ENCODE measurements at regions not wholly inside any gene's neighbourhood (a gene's known extent, or its start where the extent isn't known, plus 50 kb on each side); places are given as distances from the start of the nearest gene placed in this dataset.
"Not testable (repeated sequence)": the region's sequence is repeated elsewhere in the genome, so short reads cannot be mapped to it uniquely, and the experiment has no call there.

DNA sequence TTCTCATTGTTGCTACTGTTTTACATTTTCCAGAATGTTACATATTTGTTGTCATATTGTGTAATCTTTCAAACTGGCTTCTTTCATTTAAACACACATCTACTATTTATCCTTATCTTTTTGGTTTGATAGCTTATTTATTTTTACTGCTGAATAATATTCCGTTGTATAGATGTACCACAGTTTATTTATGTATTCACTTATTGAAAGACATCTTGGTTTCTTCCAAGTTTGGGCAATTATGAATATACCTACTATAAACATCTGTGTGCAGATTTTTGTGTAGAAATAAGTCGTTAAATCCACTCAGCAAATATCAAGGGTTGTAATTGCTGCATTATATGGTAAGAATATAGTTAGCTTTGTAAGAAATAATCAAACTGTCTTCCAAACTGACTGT, 669.2 kb downstream of the TNS3 start:
- no peak for DNase-seq (ENCODE audit: low read depth)
- TF ChIP-seq, protein P1, sequence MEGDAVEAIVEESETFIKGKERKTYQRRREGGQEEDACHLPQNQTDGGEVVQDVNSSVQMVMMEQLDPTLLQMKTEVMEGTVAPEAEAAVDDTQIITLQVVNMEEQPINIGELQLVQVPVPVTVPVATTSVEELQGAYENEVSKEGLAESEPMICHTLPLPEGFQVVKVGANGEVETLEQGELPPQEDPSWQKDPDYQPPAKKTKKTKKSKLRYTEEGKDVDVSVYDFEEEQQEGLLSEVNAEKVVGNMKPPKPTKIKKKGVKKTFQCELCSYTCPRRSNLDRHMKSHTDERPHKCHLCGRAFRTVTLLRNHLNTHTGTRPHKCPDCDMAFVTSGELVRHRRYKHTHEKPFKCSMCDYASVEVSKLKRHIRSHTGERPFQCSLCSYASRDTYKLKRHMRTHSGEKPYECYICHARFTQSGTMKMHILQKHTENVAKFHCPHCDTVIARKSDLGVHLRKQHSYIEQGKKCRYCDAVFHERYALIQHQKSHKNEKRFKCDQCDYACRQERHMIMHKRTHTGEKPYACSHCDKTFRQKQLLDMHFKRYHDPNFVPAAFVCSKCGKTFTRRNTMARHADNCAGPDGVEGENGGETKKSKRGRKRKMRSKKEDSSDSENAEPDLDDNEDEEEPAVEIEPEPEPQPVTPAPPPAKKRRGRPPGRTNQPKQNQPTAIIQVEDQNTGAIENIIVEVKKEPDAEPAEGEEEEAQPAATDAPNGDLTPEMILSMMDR (IDR thresholded peaks at IDR 0.05; ENCODE audit: low read depth, low read length) = no peak
- TF ChIP-seq MYC (IDR thresholded peaks at IDR 0.05; ENCODE audit: low read depth, low read length) (no peak), POLR2A (IDR thresholded peaks at IDR 0.05; ENCODE audit: extremely low read depth, insufficient read length) (no peak)
- TF ChIP-seq, protein P2, sequence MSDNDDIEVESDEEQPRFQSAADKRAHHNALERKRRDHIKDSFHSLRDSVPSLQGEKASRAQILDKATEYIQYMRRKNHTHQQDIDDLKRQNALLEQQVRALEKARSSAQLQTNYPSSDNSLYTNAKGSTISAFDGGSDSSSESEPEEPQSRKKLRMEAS (IDR thresholded peaks at IDR 0.05; ENCODE audit: low read depth, low read length) = no peak
- no peak overlapping the region for H3K4me3 ChIP-seq (ENCODE audit: low read depth, low read length)

DNA sequence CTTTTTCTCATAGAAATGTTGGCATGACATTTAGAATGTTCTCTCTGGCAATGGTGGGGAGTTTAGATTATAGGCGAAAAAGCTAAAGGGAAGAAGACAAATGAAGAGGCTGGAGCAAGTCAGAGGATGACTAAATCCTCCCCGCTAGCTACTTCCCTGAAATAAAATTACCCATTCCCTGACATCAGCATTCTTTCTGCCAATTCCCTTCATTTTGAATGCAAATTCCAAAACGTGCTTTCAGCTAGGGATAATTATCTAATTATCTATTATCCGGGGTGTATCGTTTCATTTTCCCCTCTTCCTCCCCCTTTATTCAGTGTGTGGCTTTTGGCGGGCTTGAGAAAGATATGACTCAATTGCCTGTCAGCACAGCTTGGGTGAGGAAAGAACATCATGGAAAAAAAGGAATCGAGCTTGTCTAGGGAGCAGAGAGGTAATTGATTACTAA, 672.3 kb downstream of the TNS3 start:
- no peak overlapping the region for H3K4me3 ChIP-seq (ENCODE audit: low read depth, low read length)
- TF ChIP-seq, protein P1 (IDR thresholded peaks at IDR 0.05; ENCODE audit: low read depth, low read length) = no peak
- TF ChIP-seq, protein P2 (IDR thresholded peaks at IDR 0.05; ENCODE audit: low read depth, low read length) = no peak
- TF ChIP-seq POLR2A (IDR thresholded peaks at IDR 0.05; ENCODE audit: extremely low read depth, insufficient read length) = no peak
- TF ChIP-seq MYC (IDR thresholded peaks at IDR 0.05; ENCODE audit: low read depth, low read length) = no peak
- DNase-seq (ENCODE audit: low read depth) = no peak

DNA sequence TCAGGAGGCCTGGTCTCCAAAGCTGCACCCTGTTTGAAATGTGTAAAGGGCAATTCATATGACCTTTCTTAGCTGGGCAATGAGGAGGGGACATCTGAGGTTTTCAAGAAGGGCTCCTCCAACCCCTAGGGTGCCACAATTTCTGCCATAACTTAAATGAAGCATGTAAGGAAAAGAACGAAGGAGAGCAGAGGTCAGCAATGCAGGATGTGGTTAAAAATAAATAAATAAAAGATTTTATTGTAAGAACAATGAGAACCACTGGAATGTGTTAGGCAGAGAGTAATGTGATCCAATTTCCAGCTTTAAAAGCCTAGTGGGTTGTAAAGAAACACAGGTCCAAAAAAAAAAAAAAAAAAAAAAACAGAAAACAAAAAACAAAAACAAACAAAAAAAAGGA, 673.1 kb downstream of the TNS3 start:
- H3K4me3 ChIP-seq (ENCODE audit: low read depth, low read length) = no peak overlapping the region
- no peak for TF ChIP-seq MYC (IDR thresholded peaks at IDR 0.05; ENCODE audit: low read depth, low read length)
- TF ChIP-seq, protein P1 (IDR thresholded peaks at IDR 0.05; ENCODE audit: low read depth, low read length) = no peak
- TF ChIP-seq, protein P2 (IDR thresholded peaks at IDR 0.05; ENCODE audit: low read depth, low read length) = no peak
- no peak for TF ChIP-seq POLR2A (IDR thresholded peaks at IDR 0.05; ENCODE audit: extremely low read depth, insufficient read length)
- DNase-seq (ENCODE audit: low read depth) = no peak

DNA sequence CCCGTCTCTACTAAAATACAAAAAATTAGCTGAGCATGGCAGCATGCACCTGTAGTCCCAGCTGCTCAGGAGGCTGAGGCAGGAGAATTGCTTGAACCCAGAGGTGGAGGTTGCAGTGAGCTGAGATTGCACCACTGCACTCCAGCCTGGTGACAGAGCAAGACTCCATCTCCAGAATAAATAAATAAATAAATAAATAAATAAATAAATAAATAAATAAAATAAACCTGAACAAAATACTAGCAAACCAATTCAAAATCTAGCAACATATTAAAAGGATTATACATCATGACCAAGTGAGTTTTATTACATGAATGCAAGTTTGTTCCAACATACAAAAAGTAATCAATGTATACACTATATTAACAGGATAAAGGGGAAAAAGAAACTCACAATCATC, 677.4 kb downstream of the TNS3 start:
- not testable (repeated sequence) for H3K4me3 ChIP-seq (ENCODE audit: low read depth, low read length); DNase-seq (ENCODE audit: low read depth)

DNA sequence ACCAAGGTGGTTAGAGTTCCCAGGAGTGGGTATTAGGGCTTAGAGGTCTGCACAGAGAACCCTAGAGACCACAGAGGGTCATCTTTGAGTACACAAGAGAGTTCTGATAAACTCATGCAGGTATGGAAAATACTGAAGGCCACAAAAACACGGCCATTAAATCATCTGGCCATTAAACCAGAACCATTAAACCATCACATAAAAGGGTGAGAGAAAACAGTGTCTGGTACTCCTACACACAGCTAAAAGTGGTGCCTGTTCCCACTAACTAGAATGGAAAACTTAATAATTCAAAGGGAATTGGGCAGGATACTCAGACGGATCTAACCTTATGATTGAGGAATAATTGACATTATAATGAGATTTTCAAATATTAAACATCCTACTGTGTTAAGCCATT, 679.4 kb downstream of the TNS3 start:
- H3K4me3 ChIP-seq (ENCODE audit: low read depth, low read length) = no peak overlapping the region
- no peak for TF ChIP-seq POLR2A (IDR thresholded peaks at IDR 0.05; ENCODE audit: extremely low read depth, insufficient read length)
- TF ChIP-seq MYC (IDR thresholded peaks at IDR 0.05; ENCODE audit: low read depth, low read length) = no peak
- TF ChIP-seq, protein P1 (IDR thresholded peaks at IDR 0.05; ENCODE audit: low read depth, low read length) = no peak
- TF ChIP-seq, protein P2 (IDR thresholded peaks at IDR 0.05; ENCODE audit: low read depth, low read length) = no peak
- no peak for DNase-seq (ENCODE audit: low read depth)

DNA sequence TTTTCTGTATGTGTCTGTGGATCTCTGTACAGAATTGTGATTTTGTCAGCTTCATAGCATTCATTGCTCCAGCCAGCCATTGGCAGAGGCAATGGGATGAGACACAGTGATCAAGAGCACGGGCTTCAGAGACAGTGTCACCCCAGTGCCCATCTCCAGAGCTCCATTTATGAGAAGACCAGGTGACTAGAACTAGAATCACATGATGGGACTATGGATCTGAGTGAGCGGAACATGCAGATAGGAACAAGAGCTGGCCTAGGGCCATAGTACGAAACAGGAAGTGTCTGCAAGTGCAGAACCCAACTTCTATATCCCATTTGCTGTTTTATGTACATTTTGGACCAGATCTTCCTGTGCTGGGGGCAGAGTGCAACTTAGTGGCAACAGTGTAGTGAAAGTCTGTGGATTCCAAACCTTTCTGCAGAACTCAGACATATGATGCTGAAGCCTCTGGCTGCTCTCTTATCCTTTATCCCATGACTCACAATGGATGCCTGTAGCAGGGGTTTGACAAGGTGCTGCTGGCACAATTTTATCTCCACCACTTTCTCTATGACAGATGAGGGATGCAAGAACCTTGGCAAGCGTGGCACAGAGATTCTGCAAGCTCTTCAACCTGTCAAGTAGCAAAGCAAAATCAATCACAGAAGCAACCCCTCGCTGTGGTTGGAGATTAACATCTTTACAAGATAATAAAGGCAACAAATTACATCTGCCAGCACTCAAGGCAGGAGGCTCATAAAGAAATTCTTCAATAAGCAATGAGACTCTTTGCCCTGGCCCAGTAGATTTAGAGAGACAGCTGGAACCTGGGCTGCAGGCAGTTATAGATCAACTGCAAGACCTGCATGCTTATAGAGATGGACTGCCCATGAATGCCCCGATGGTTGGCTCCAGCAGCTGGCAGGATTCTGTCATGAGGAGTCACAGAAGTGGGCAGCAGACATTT, 681.3 kb downstream of the TNS3 start:
- DNase-seq (ENCODE audit: low read depth) = no peak
- no peak overlapping the region for H3K4me3 ChIP-seq (ENCODE audit: low read depth, low read length)
- TF ChIP-seq, protein P2 (IDR thresholded peaks at IDR 0.05; ENCODE audit: low read depth, low read length) = no peak
- TF ChIP-seq, protein P1 (IDR thresholded peaks at IDR 0.05; ENCODE audit: low read depth, low read length) = no peak
- no peak for TF ChIP-seq POLR2A (IDR thresholded peaks at IDR 0.05; ENCODE audit: extremely low read depth, insufficient read length)
- no peak for TF ChIP-seq MYC (IDR thresholded peaks at IDR 0.05; ENCODE audit: low read depth, low read length)
